ENCODE measurements at regions not wholly inside any gene's neighbourhood (a gene's known extent, or its start where the extent isn't known, plus 50 kb on each side); places are given as distances from the start of the nearest gene placed in this dataset.

DNA sequence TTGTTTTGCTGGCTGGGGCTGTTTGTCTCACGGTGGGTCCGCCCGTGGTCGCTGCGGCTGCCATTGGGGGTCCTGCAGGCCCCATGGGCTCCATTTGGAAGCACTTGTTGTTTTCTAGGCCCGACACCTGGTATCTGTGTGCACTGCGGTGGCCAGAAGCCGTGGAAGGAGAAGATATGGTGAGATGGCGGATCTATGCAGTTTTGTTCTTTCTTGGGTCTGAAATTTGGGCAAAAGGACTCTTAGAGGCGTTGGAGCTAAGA lies 109.5 kb upstream of the SHH start:
- DNase-seq (ENCODE audit: low spot score) = no peak
- intact Hi-C loops (cut with DNase I) = no loop called here

DNA sequence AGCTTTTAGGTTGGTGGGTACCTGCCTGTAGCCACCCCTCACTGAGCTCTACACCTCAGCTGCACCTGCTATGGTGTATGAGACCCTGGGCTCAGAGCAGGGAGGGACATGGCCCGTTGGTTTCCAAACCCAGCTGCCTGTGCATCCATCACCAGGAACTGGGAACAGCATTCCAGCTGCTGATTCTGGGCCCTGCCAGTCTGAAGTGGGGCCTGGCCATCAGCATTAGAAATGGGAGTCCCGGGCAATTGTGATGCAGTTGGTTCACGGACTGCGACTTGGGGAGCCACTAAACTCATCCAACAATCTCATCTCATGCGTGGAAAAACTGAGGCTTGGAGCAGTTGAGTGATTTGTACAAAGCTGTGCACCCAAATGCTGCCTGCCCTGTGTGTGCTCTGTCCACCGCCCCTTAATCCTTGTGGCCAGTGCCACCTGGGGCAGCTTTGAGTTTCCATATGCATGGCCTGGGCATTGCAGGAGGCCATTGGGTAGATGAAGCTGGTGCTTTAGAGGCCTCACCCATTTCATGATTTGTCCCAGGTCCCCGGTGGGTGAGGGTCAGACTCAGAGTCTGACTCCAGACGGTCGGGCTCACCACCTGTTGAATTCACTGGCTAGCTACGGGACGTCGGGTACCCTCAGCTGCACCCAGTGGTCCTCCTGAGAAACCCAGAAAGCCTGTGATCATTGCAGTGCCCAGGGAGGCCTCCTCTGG lies 109.0 kb upstream of the SHH start:
- DNase-seq (ENCODE audit: low spot score) = peak; percentile 66
- intact Hi-C loops (cut with DNase I) = no loop called here

DNA sequence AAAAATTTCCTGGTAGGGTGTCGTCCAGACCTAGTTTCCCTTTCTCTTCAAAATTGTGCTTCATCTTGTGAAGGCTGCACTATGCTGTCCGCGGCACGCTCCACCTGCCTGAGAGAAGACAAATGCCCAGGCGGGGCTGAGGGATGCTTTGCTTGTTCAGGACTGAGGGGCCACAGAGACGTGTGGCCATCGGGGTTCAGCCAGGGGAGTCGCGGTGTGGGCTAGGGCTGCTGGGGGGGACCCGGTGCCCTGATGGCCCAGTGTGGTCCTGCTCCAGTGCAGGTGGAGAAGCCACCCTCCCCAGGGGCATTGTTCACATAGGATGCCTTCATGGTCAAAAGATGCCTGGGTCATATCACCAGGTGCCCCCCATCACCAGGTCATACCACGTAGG lies 107.8 kb upstream of the SHH start:
- DNase-seq (ENCODE audit: low spot score) = peak; percentile 58
- intact Hi-C loops (cut with DNase I) = no loop called here

DNA sequence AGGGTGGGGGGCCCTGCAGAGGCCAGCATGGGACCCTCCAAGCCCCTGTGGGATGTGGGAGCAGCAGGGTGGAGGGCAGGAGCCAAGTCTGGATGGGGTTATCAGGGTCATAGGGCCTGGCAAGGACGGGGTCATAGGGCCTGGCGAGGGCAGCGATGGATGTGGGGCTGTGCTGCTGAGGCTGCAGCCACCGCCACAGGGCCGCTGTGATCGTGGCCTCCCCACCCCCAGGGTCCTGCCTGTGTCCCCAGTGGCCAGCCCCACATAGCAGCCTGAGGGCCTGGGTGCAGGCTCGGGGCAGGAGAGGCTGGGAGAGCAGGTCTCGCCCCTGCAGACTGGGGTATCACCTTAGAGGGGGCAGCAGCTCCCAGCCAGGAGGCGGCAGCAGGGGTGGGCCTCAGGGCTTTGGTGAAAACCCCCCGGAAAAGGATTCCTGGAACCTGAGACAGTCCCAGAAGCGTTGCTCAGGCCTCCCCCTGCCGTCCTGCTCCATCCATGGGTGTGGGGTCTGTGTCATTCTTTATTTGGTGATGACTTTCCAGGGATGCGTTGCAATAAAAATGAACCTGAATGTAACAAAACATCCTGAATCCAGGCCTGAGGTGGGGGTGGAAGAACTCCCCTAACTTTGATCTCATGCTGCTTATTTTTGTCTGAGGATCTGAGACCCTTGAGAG lies 107.3 kb upstream of the SHH start:
- intact Hi-C loops (cut with DNase I) = loop anchor here in 1 of 2 donors (5.0 kb wide), 1 partner anchor 1453 kb away; no protein-coding TSS in a partner anchor
- DNase-seq (ENCODE audit: low spot score) = no peak

DNA sequence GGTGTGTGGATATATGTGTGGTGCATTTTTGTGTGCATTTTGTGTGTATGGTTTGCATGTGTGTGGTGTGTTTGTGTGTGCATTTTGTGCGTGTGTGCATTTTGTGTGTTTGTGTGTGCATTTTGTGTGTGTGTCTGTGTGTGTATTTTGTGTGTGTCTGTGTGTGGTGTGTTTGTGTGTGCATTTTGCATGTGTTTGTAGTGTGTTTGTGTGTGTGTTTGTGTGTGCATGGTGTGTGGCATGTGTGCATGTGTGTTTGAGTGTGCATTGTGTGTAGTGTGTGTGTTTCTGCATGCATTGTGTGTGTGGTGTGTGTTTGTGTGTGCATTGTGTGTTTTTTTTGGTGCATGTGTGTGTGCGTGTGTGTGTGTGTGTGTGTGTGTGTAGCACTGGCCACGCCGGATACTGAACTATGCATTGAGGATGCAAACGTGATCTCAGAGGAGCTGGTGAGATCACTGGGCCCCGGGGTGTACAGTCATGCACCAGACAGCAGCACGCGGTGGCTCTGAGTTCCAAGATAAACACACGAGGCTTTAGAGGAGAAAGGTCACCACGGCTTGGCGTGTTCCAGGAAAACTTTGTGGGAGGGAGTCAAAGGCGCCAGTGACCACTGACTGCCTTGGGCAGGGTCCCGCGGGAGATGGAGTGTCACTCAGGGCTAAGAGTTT lies 106.6 kb upstream of the SHH start:
- DNase-seq (ENCODE audit: low spot score) = peak; percentile 86
- intact Hi-C loops (cut with DNase I) = loop anchor here in 1 of 2 donors (5.0 kb wide), 1 partner anchor 1453 kb away; no protein-coding TSS in a partner anchor

DNA sequence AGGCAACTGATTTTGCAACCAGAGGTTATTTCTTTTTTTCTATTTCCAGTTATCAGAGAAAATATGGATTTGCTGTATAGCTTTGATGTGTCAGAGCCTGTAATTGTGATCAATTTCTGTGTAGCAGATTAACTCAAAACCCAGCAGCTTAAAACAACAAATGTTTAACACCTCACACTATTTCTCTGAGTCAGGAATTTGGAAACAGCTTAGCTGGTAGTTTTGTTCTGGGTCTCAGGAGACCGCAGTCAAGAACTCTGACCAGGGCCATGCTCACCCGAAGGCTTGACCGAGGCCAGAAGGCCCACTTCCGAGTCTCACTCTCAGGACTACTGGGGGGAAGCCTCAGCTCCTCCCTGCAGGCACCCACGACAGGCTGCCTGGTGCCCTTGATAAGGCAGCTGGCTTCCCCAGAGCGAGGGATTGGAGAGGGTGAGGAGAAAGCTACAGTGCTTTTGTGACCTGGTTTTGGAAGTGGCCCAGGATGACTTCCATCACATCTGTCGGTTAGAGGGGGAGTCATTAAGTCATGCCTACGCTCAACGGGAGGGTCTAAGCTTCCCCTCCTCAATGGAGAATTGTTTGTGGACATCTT lies 105.7 kb upstream of the SHH start:
- intact Hi-C loops (cut with DNase I) = loop anchor here in 1 of 2 donors (5.0 kb wide), 1 partner anchor 1454 kb away; no protein-coding TSS in a partner anchor
- DNase-seq (ENCODE audit: low spot score) = peak; percentile 26

DNA sequence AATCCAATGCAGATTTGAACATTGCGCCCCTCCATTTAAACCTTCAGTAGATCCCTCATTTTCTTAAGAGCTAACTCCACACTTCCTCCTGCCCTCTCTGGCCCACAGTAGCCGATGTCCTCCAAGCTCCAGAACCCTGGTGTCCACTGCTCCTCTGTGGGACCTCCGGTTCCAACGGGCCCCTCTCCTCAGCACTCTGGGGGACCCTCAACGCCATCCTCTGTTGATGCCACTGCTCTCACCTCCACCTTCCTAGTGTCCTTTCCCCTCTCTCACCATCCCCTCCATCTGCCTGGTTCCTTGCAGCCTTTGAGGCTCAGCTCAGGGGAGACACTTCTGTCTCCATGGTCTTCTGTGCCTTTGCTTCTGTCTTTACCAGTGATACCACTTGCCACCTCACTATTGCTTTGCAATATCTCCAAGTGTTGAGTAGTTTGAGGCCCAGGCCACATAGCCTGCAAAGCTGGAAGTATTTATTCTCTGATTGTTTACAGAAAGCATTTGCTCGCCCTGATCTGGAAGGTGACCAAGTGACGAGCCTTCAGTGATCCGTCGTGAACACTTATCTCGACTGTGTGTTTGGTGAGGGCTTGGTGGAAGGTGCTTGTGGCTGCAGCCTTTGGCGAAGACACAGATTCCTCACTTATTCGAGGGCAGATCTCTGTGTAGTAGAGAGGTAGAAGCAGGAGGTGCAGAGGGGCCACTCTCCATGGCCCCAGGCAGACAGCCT lies 104.8 kb upstream of the SHH start:
- peak; percentile 42 for DNase-seq (ENCODE audit: low spot score)

DNA sequence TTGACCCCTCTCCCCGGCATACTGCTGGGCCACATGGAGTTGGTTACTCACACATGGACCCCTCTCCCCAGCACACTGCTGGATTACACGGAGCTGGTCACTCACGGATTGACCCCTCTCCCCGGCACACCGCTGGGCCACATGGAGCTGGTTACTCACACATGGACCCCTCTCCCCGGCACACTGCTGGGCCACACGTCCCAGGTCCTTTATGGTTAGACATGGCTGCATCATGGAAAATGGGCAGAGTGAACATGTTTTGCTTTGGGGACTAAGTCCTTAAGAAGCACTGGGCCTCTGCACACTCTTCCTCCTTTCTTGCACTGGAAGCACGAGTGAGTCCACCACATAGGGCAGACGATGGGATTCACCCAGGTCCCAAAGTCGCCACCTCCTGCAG lies 102.1 kb upstream of the SHH start:
- intact Hi-C loops (cut with DNase I) = no loop called here
- DNase-seq (ENCODE audit: low spot score) = no peak

More for the DNA sequence above, 104.8 kb upstream of the SHH start:
- intact Hi-C loops (cut with DNase I) = loop anchor here in 1 of 2 donors (5.0 kb wide), 1 partner anchor 1455 kb away; no protein-coding TSS in a partner anchor

DNA sequence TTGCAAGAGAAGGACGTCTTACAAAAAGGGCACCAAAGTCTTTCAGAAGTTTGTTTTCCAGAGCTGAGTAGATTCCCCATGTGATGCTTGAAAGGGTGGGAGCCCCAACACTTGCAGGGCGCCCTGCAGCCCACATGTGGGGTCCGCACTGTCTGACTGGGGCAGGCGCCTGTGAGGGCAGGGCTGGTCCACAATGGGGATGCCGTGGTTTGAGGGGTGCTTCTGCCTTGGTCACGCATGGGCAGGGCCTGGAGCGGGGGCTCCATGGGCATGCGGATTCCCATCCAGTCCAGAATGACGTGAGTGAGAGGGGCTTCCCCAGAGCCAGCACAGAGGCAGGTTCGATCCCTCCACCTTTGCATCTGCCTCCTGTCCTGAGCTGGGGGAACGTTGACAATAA lies 101.5 kb upstream of the SHH start:
- intact Hi-C loops (cut with DNase I) = no loop called here
- no peak for DNase-seq (ENCODE audit: low spot score)

DNA sequence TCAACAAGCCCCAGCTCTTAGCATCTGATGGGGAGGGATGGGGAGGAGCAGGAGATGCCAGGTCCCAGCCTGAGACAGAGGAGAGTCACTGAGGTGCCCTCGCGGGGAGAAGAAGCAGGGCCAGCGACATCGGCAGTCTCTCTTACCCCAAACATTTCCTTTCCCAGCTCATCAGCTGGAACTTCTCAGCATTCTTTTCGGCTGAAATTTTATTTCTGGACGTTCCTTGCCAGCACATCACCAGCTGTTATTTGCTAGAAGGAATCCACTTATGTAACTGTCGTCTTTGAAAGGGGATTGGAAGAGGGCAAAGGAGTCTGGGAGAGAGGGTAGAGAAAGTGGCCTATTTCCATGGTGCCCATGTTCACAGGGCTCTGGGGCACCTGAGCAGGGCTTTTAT lies 101.0 kb upstream of the SHH start:
- intact Hi-C loops (cut with DNase I) = no loop called here
- no peak for DNase-seq (ENCODE audit: low spot score)

DNA sequence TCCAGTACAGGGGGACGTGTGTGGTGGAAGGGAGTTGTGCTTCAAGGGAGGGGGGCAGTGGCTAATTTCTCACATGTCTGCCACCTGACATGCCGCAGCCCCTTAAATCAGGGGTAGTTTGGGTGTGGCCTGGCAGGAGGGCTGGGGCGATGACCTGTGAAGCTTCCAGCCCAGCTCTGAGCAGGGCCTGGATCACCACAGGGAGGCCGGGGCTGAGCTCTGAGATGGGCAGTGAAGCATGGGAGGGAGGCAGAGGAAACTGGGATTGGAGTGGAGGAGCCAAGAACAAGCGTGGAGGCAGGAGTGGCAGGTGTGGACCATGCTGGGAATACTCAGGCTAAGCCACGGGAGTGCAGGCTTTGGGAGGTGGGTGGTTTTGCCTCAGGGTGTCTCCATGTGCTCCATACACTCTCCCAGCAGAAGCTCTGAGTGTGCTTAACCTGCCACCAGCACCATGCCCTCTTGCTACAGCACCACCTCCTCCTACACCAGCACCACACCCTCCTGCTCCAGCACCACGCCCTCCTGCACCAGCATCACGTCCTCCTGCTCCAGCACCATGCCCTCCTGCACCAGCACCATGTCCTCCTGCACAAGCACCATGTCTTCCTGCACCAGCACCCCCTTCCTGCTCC lies 99.3 kb upstream of the SHH start:
- intact Hi-C loops (cut with DNase I) = no loop called here
- DNase-seq (ENCODE audit: low spot score) = no peak

DNA sequence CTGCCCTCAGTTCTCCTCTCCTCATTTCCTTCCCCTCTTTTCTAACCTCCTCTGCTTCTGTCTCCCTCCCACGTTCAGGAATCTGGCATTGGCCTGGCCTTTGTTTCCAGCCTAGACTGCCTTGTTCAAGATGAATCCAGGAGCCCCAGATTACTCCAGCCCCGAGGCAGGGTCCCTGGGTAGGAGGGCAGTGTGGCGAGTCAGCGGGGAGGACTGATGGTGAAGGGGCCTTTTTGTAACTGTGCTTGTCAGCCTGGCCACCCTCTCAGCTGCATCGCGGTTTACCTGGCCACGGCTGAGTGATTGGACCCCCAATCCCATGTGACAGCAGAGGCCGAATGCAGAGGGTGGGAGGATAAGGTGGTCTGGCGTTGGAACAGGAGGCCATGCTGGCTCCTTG lies 96.1 kb upstream of the SHH start:
- intact Hi-C loops (cut with DNase I) = no loop called here
- no peak for DNase-seq (ENCODE audit: low spot score)

DNA sequence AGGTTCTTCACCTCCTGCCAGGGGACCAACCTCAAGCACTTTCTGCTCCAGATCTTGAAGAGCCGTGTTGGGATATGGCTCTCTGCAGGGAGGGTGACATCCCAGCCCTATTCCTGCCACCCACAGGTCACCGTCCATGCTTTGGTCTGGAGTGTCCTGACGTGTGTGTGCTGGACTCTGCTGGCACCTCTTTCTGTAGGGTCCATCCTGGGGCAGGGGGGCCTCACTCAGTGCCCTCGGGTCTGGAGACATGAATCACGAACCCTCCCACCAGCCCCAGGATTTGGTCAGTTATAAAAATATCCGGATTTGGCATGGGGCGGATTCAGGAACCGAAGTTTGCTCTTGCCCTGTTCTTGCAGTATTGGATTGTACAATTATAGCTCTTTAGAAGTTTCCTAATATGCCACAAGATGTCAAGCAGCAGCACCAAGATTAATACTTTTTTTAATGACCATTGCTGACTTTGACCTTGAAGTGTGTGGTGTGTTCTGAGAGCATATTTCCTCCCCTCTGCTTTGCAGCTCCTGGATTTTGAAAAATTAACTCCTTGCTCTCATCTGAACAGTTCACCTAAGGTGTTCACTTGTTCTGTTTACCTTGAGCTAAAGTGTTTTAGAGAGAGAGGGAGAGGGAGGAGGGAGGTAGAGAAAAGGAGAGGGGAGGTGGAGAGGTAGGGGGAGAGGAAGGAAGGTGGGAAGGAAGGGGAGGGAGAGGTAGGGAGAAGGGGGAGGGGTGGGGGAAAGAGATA lies 95.4 kb upstream of the SHH start:
- intact Hi-C loops (cut with DNase I) = no loop called here
- no peak for DNase-seq (ENCODE audit: low spot score)

DNA sequence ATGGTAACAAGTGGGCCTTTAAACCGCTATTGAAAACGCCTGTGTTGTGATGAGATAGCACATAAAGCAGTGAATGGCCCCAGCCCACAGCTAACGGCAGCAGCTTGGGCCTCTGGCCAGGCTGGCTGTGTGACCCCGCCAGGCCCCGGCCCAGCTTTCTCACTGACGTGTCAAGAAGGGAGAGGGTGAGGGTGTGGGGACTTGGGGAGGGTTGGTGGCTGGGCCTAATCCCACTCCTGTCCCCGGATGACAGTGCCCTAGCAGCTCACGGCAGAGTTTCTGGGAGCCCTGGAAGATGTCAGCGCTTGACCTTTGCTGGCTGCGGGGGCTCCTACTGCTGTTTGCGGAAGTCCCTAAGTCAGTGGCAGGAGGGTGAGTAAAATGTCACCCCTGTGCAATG lies 88.9 kb upstream of the SHH start:
- peak; percentile 59 for DNase-seq (ENCODE audit: low spot score)
- intact Hi-C loops (cut with DNase I) = no loop called here

DNA sequence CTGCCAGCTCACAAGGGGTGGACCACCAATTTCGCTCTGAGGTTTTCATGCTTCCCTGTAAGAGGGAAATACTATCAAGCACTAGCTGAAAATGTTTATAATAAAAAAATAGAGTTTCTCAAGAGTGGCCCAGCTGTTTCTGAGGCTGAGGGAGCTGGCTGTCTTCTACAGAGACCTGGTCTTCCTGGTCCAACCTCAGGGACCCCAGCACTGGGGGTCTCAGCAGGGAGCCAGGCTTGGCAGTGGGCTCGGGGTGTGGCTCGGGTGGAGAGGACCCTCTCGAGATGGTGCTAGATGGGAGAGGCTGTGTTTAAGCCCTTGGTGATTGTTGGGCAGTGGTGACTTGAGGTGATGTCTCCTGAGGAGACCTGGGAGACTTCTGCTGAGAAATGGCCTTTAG lies 87.3 kb upstream of the SHH start:
- peak; percentile 14 for DNase-seq (ENCODE audit: low spot score)
- intact Hi-C loops (cut with DNase I) = no loop called here

DNA sequence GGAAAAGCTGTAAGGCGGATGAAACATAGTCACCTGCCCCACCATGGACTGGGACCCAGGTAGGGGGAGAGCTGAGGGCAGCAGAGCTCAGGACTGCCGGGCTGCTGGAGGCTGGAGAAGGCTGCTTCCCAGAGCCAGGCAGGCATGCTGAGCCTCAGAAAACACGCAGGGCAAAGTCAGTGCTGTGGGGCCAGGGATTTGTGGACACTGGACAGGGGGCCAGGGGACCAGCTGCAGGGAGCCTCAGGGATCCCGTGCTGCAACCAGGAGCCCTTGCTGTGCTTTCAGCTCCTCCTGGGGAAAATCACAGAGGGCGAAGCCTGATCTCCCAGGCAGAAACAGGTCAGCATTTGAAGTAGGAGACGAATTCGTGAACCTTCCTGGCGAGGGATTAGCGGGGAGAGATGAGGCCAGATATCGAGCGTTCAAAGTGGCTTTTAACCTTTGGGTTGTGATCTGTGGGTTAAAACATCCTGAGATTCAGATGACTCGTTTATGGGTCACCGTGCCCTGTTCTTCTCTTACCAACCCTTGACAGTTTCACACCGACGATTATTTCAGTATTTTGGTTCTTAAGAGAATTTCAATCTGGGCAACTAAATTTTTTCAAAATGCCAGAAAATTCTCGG lies 85.6 kb upstream of the SHH start:
- intact Hi-C loops (cut with DNase I) = no loop called here
- DNase-seq (ENCODE audit: low spot score) = peak; percentile 34

DNA sequence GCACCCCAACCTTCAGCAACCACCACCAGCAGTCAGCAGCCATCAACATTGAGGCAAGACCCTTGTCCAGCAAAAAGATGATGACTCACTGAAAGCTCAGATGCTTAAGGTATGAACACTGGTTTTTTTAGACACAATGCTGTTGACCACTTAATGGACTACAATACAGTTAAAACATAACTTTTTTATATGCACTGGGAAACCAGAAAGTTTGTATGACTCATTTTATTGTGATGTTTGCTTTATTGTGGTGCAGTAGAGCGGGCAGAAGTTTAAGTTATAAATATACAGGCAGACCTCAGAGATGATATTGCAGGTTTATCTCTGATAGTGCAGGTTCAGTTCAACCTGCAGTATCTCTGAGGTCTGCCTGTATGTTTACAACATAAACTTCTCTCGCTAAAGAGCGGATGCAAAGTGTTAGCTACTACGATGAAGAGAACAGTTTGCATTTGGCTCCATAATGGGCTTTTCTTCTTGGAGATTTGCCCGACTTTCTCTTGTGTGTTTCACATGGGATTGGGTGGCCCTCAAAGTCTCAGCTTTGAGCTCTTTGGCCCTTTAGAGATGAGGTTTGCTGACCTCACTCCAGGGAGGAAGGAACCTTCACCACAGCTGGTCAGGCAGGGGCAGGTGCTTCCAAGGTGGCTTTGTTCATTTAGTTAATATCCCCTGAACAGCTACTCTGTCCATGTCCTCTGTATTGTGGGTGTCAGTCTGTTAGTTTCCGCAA lies 84.4 kb upstream of the SHH start:
- DNase-seq (ENCODE audit: low spot score) = no peak
- intact Hi-C loops (cut with DNase I) = no loop called here

Measured in posterior vena cava (tissue), 2 donors.